ENCODE measurements at regions not wholly inside any gene's neighbourhood (a gene's known extent, or its start where the extent isn't known, plus 50 kb on each side); places are given as distances from the start of the nearest gene placed in this dataset.

- no peak for DNase-seq
Observed at GRCh38 chr3:95408464-95408862, 1345.6 kb downstream of the NSUN3 start.

DNA sequence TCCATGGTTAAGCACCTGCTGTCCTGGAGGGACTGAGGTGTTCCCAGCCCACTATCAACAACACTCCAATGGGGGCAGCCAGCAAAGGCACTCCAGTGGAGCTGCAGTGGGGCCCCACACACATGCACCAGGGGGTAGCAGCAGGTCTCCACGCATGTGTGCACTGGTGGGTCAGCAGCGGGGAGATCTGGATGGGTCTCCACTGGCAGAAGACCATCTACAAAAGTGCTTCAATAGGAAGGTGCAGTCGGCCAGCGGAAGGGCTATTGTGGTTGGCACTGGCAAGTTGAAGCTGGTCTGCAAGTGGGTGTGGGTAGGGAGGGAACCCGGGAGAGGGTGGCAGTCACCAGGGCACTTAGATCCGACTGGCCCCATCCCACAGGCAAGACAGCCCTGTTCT, 1355.4 kb downstream of the NSUN3 start:
- no peak for DNase-seq

DNA sequence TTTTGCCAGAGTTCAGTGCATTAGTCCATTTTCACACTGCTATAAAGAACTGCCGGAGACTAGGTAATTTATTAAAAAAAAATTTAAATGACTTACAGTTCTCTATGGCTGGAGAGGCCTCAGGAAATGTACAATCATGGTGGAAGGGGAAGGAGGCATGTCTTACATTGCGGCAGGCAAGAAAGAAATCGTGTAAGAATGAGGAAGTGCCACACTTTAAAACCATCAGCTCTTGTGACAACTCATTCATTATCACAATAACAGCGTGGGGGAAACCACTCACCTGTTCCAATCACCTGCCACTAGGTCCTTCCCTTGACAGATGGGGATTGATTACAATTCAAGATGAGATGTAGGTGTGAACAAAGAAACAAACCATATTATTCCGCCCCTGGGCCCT, 1361.4 kb downstream of the NSUN3 start:
- DNase-seq = no peak

- DNase-seq = no peak
Observed at GRCh38 chr3:95434491-95434890, 1371.6 kb downstream of the NSUN3 start.

DNA sequence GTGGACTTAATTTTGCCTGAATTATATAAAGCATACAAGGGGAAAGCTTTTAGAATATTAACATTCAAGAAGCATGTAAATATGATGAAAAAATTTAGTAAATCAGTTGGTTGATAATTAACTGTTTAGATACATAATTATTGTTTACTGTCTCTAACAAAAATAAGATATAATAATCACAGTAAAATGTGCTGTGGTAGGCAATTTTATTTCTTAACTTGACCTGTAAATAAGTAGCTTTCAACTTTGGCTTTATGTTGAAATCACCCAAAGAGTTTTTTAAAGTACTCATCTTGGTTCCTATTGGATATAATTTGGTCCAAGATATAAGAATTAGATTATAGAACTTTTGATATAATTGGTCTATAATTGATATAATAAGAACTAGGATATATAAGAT, 1374.5 kb downstream of the NSUN3 start:
- DNase-seq = no peak

- DNase-seq = no peak
Observed at GRCh38 chr3:95438274-95438673, 1375.4 kb downstream of the NSUN3 start.

- no peak for DNase-seq
Observed at GRCh38 chr3:95442766-95443165, 1371.6 kb upstream of the EPHA6 start.

GRCh38 chr3:95449841-95450240, 1364.6 kb upstream of the EPHA6 start:
- no peak for DNase-seq

GRCh38 chr3:95453242-95453641, 1361.2 kb upstream of the EPHA6 start:
- no peak for DNase-seq

DNA sequence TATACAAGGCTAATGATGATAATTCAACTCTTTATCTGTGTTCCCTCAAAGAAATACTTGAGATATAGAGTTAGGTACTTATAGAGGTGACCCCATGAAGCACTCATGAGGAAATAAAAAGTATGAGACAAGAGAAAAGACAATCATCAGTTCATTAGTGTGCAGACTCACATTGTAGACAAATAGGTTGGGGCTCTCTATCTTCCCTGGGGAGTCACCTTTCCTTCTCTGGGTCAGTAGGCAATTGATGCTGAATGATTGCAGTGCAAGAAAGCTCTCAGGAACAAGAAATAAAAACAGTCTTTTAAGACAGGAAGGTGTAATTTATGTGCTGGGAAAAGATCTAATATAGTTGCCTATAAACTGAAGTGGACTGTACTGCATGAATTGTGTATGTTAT, 1357.6 kb upstream of the EPHA6 start:
- DNase-seq = no peak

DNA sequence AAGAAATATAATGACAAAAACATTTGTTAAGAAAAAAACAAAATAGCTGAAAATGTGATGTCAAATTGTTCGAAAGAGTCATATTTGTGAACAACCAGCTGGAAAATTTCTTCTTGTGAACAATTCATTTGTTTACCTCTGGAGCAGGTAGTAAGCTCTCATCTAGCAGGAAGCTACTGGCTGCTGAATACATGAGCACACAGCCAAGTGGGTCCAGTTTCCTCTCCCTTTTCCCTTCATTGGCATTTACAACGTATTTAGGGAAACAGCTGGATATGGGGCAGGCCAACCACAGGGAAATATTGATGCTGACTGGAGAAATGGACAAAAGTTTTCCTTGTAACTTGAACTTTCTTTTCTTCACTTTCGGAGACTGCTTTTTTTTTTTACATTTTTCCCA, 1354.7 kb upstream of the EPHA6 start:
- no peak for DNase-seq

DNA sequence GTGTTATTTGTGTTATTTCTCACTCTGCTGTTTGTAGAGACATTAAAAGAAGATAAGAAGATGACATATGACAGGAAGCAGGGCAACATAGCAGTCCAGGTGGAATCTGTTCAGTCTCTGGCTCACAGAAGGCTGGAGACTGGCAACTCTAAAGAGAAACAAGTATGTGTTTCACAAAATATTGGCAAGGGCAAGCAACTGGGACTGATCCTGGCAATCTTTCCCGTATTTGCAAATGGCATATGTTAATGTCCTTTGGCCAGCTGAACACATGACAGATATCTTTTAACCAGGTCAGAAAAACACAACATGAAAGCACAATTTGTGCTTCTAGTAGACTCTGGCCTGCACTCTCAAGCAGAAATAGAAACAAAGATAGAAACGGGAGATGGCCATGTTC, 1354.1 kb upstream of the EPHA6 start:
- DNase-seq = no peak

DNA sequence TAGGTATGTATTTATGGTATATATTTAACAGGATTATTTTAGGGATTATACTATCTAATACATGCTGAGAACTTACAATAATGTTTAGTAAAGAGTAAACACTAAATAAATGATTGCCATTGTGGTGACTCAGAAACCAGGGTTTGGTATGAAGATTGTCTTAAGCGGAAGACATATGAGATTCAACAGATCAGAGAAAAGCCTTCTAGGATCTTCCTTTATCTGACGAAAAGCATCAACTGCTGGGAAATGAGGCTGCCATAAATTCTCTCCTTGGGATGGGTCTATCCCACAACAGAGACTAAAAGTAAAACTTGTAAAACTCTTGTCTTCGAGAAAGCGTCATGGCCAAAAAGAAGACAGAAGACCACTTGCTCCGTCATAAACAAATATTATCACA, 1352.2 kb upstream of the EPHA6 start:
- DNase-seq = no peak

- no peak for DNase-seq
Observed at GRCh38 chr3:95464346-95464745, 1350.0 kb upstream of the EPHA6 start.

DNA sequence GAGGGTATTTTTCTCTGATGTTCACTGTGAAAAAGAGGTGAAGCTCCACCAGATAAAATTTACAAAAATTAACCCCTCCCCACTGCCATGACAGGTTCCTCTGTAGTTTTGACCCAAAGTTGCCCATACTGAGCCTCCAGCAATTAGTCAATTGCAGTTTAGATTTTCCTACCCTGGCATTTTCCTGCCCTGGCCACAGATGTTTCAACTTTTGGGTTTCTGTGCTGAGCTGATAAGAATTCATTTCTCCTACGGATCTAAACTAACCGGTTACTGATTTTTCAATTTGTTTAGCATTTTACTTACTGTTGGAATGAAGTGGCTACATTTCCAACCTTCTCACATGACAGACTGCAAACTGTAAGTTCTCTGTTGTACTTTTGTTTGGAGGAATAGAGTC, 1346.1 kb upstream of the EPHA6 start:
- no peak for DNase-seq

DNA sequence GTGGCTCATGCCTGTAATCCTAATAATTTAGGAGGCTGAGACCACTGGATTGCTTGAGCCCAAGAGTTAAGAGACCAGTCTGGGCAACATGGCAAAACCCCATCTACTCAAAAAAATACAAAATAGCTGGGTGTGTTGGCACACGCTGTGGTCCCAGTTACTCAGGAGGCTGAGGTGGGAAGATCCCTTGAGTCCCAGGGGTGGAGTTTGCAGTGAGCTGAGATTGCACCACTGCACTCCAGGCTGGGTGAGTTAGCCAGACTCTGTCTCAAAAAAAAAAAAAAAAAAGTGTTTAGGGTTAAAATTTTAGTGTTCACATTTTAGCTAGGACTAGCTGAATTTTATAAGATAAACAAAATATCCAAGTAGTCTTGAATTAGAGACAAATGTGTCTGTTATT, 1340.1 kb upstream of the EPHA6 start:
- no peak for DNase-seq

DNA sequence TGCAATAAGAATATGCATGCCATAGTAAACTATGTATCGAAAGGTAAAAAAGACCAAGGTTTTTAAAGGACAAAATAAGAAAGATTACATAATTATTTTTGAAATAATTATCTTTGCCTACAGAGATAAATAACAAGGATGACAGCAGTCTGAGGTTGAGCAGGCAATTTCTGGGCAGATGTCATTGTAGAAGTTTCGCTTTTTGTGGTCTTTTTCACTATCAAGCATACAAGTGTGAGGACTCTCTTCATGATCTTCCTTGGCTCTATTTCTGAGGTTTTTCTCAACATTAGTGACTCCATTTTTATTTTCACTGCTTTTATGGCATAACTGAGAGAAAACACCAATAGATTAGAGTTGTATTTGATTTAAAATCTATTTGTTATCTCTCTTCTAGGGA, 1337.9 kb upstream of the EPHA6 start:
- DNase-seq = no peak

DNA sequence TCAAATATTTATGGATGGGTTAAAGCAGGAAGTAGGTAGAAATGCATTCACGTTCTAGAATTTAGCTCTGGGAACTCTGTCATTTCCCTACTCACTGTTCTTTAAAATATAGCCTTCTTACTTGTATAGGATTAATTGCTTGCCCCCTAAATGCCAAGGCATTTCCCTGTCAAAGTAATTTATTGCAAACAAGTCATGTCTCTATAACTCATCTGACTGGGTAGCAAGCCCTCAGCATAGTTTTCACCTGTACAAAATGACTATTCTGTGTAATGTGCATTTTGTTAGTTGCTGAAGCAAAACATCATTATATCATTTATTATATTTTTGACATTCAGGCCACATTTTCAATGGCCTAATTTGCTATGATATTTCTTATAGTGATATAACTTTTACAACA, 1308.2 kb upstream of the EPHA6 start:
- DNase-seq = no peak

GRCh38 chr3:95508124-95508523, 1306.3 kb upstream of the EPHA6 start:
- no peak for DNase-seq

DNA sequence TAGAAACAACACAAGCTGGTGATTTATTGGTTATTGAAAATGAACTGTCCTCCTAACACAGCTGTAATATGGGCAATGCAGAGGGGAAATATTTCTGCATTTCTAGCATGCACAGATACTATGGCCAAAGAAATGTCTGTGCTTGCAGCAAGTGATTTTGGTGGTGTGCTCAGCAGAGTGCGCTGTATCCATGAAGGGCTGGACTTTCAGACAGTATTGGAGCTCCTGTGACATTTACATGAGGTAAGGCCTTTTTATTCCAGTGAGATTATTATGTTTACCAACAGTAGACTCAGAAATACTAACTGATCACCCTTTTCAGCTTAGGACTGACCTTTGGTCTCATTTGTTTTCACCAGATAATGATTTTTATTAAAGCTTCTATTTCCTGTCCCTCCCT, 1302.6 kb upstream of the EPHA6 start:
- no peak for DNase-seq

DNA sequence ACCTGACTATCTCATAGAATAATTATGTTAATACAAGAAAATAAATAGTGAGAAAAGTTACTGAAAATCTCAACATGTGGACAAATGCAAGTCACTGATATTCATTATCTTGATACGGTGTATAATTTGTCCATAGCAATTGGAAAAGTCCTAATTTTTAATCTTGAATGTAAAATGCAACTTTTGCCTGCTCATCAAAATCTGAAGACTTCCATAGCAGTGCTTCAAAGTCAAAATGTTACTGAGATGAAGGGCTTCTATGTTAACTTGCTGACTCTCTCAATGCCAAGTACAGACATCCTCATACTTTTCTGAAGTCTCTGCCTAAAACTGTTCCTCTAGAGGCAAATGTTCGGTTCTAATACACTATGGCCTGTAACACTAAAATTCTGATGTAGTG, 1300.1 kb upstream of the EPHA6 start:
- no peak for DNase-seq

DNA sequence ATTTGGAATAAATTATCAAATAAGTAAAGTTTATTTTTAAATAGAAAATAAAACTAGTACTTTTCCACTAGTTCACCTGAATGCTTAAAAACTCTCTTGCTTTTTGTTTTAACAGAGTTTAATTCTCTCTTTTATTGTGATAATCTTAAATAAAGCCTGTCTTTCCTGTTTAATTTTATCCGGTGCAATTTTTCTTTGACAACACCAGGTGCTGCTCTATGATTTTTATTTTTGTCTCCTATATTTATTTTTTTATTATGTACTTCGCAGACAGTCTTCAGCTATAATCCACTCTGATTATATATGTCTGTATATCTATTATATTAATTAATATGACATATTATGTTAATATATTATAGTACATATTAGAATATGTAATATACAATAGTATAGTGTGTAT, 1293.0 kb upstream of the EPHA6 start:
- DNase-seq = no peak

GRCh38 chr3:95522449-95522848, 1291.9 kb upstream of the EPHA6 start:
- no peak for DNase-seq

DNA sequence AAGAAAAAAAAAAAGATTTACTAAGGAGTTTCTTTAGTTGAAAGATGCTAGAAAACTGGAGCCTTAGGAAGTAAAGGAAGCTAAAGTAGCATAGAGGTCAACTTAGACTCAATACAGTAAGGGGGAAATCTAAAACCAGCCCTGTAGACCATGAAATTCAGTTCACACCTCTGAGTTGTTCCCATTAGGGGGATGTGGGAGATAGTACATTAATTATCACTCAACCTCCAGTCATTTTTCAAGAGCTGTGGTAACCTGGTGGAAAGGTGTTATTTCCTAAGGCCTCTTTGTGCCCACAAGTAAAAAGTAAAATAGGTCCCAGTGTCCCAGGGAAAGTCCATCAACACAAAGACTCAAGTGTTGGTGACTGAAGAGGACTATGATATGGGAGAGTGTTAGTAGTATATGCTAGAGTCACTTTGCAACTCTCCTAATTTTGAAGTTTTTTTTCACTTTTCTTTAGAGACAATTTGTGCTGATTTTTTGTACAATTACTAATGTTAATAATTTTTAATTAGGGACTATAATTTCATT, 1274.4 kb upstream of the EPHA6 start:
- DNase-seq = no peak

DNA sequence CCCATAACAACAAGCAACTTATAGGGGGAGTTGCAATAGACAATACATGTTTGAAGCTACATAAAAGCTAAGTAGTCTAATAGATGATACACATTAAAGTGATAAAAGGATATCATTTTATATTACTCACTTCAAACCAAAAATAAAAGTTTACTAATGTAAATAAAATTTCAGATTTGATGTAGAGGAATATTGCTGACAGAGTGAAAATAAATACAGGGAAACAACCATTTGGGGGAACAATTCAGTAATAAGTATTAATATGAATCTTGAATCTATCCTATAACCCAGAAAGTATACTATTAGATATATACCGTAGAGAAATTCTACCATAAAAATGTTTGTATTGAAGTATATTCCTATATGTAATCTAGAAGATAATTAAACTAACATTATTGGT, 1248.9 kb upstream of the EPHA6 start:
- DNase-seq = no peak

GRCh38 chr3:95567346-95567745, 1247.0 kb upstream of the EPHA6 start:
- DNase-seq = no peak

Data from activated CD8-positive, alpha-beta memory T cell treated with anti-CD3 and anti-CD28 coated beads, Interleukin-2, amount 50 U/mL, for 48 hours (primary cell).